WTC11 (cell line): ENCODE measurements at regions not wholly inside any gene's neighbourhood (a gene's known extent, or its start where the extent isn't known, plus 50 kb on each side); places are given as distances from the start of the nearest gene placed in this dataset.

Source experiments
- ATAC-seq: fragments of 200-7000 bp; cut with Tn5 transposase; 2 replicates; pipeline ENCODE4 v1.10.0; 2021; ENCODE audit warnings: mild to moderate bottlenecking, moderate library complexity
- CTCF ChIA-PET: fragments of 300-600 bp; sonication (Branson Sonifier 250); formaldehyde crosslinking; loops from one replicate; lab custom pipeline; 2021; ENCODE audit warnings: antibody characterized with exemption; lab: Charles Lee
- POLR2A ChIA-PET: fragments of 350-600 bp; sonication (Branson Sonifier 250); formaldehyde crosslinking; loops from one replicate; lab custom pipeline; 2021; ENCODE audit warnings: antibody characterized with exemption; lab: Charles Lee
- DNase-seq: peaks from one replicate; pipeline ENCODE4 v3.0.0; 2021; ENCODE audit warnings: low spot score
- H3K27ac Mint-ChIP-seq: 2 replicates; pipeline ENCODE4 v1.8.0; 2021; ENCODE audit warnings: mixed read lengths
- H3K27me3 Mint-ChIP-seq: 2 replicates; pipeline ENCODE4 v1.8.0; 2021; ENCODE audit warnings: low read depth, mild to moderate bottlenecking, moderate library complexity, mixed read lengths
- H3K36me3 Mint-ChIP-seq: 2 replicates; pipeline ENCODE4 v1.8.0; 2021; ENCODE audit warnings: mixed read lengths
- H3K4me1 Mint-ChIP-seq: 2 replicates; pipeline ENCODE4 v1.8.0; 2022; ENCODE audit warnings: mixed read lengths
- H3K4me3 Mint-ChIP-seq: 2 replicates; pipeline ENCODE4 v1.8.0; 2021; ENCODE audit warnings: mild to moderate bottlenecking, moderate library complexity, mixed read lengths
- H3K9me3 Mint-ChIP-seq: 2 replicates; pipeline ENCODE4 v1.8.0; 2021; ENCODE audit warnings: mixed read lengths
- AR ChIP-seq: fragments of 250-450 bp; sonication (Bioruptor Pico); IDR thresholded peaks from 2 replicates; pipeline ENCODE4 v1.9.0; 2021; ENCODE audit warnings: mild to moderate bottlenecking
- ARID4B ChIP-seq: sonication (generic); formaldehyde crosslinking; IDR thresholded peaks from 2 replicates; pipeline ENCODE4 v1.8.0; 2023; ENCODE audit warnings: missing genetic modification reagents, mild to moderate bottlenecking, borderline replicate concordance
- ATF1 ChIP-seq: sonication (generic); formaldehyde crosslinking; IDR thresholded peaks from 2 replicates; pipeline ENCODE4 v1.8.1; 2023; ENCODE audit warnings: mild to moderate bottlenecking, moderate library complexity, missing genetic modification reagents
- ATF2 ChIP-seq: sonication (generic); formaldehyde crosslinking; IDR thresholded peaks from 2 replicates; pipeline ENCODE4 v1.8.1; 2022; ENCODE audit warnings: low read depth, missing genetic modification reagents, borderline replicate concordance
- ATF3 ChIP-seq: sonication (generic); formaldehyde crosslinking; conservative IDR thresholded peaks from 2 replicates; pipeline ENCODE4 v1.8.1; 2022; ENCODE audit warnings: mild to moderate bottlenecking, missing genetic modification reagents
- ELF4 ChIP-seq: sonication (generic); formaldehyde crosslinking; IDR thresholded peaks from 2 replicates; pipeline ENCODE4 v1.8.1; 2022; ENCODE audit warnings: low read depth, mild to moderate bottlenecking, moderate library complexity, missing genetic modification reagents
- FOXP4 ChIP-seq: sonication (generic); formaldehyde crosslinking; IDR thresholded peaks from 2 replicates; pipeline ENCODE4 v1.8.0; 2022; ENCODE audit warnings: mild to moderate bottlenecking, missing genetic modification reagents
- GTF2I ChIP-seq: fragments of 250-450 bp; sonication (Bioruptor Pico); conservative IDR thresholded peaks from 2 replicates; pipeline ENCODE4 v1.4.0; 2021; ENCODE audit warnings: mild to moderate bottlenecking
- HMGA2 ChIP-seq: fragments of 250-450 bp; sonication (Bioruptor Pico); IDR thresholded peaks from 2 replicates; pipeline ENCODE4 v1.4.0; 2021; ENCODE audit warnings: mild to moderate bottlenecking, moderate library complexity
- KAT7 ChIP-seq: sonication (generic); formaldehyde crosslinking; IDR thresholded peaks from 2 replicates; pipeline ENCODE4 v1.8.1; 2023; ENCODE audit warnings: missing genetic modification reagents, mild to moderate bottlenecking, borderline replicate concordance
- NFYB ChIP-seq: sonication (generic); formaldehyde crosslinking; conservative IDR thresholded peaks from 2 replicates; pipeline ENCODE4 v1.8.0; 2022; ENCODE audit warnings: low read depth, missing genetic modification reagents
- TCF7 ChIP-seq: sonication (generic); formaldehyde crosslinking; IDR thresholded peaks from 2 replicates; pipeline ENCODE4 v1.8.0; 2022; ENCODE audit warnings: mild to moderate bottlenecking, low read depth, missing genetic modification reagents, moderate library complexity
- USF2 ChIP-seq: sonication (generic); formaldehyde crosslinking; IDR thresholded peaks from 2 replicates; pipeline ENCODE4 v1.8.1; 2023; ENCODE audit warnings: mild to moderate bottlenecking, missing genetic modification reagents, moderate library complexity
- ZNF138 ChIP-seq: sonication (generic); formaldehyde crosslinking; conservative IDR thresholded peaks from 2 replicates; pipeline ENCODE4 v1.8.1; 2022; ENCODE audit warnings: mild to moderate bottlenecking, moderate library complexity, missing genetic modification reagents
- ZNF317 ChIP-seq: sonication (generic); formaldehyde crosslinking; IDR thresholded peaks from 2 replicates; pipeline ENCODE4 v1.8.1; 2023; ENCODE audit warnings: low read depth, mild to moderate bottlenecking, moderate library complexity, missing genetic modification reagents, borderline replicate concordance

DNA sequence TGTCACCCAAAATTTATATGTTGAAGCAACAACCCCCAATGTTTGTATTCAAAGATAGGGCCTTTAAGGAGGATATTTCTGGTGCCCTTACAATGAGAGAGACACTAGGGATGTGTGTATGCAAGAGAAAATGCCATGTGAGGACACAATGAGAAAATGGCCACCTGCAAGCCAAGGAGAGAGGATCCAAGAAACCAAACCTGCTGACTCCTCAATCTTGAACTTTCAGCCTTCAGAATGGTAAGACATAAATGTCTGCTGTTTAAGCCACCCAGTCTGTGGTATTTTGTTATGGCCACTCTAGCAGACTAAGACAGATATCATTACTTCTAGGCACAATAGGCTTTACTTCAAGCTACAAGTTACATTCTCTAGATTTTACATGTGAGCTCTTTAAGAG lies 1145.1 kb upstream of the MAP3K7 start:
- no peak overlapping the region for H3K27ac Mint-ChIP-seq
- peaks cover 4% of the 10 kb centered on the region for H3K9me3 Mint-ChIP-seq
- ATAC-seq (no peak), DNase-seq (no peak)
- H3K36me3 Mint-ChIP-seq, result no peaks in the 10 kb centered on the region
- H3K27me3 Mint-ChIP-seq, result no peaks in the 10 kb centered on the region
- no peak overlapping the region for H3K4me3 Mint-ChIP-seq
- TF ChIP-seq ARID4B (no peak), ATF2 (CRISPR knock-in tag) (no peak), ATF1 (no peak), GTF2I (no peak), NFYB (CRISPR knock-in tag) (no peak), AR (CRISPR knock-in tag) (no peak), KAT7 (CRISPR knock-in tag) (no peak), HMGA2 (CRISPR knock-in tag) (no peak), ZNF317 (CRISPR knock-in tag) (no peak), TCF7 (CRISPR knock-in tag) (no peak), USF2 (CRISPR knock-in tag) (no peak), ATF3 (CRISPR knock-in tag) (no peak), ZNF138 (CRISPR knock-in tag) (no peak), ELF4 (no peak), FOXP4 (no peak)
- ChIA-PET CTCF (no interaction called here), POLR2A (no interaction called here)
- H3K4me1 Mint-ChIP-seq, result no peaks in the 10 kb centered on the region
